BLaER1 treated with 17β-estradiol and CSF1 and Interleukin-3, amounts not matched to agents 10 nM and 100 nM (cell line): ENCODE measurements at regions not wholly inside any gene's neighbourhood (a gene's known extent, or its start where the extent isn't known, plus 50 kb on each side); places are given as distances from the start of the nearest gene placed in this dataset.
A peak's percentile ranks its signal among the peaks of the same experiment; 100 is the strongest.
"Not testable (repeated sequence)": the region's sequence is repeated elsewhere in the genome, so short reads cannot be mapped to it uniquely, and the experiment has no call there.

ENCODE experiments used
- H3K27ac ChIP-seq, 11 experiments: shearing (Covaris generic); formaldehyde crosslinking; 2 replicates each; pipeline ENCODE4 v1.8.1; 2022
- H3K27me3 ChIP-seq, 11 experiments: shearing (Covaris generic); formaldehyde crosslinking; 2 replicates each; pipeline ENCODE4 v1.8.1; 2022
- H3K36me3 ChIP-seq, 11 experiments: shearing (Covaris generic); formaldehyde crosslinking; 2 replicates each; pipeline ENCODE4 v1.8.1; 2022
- H3K4me1 ChIP-seq, 10 experiments: shearing (Covaris generic); formaldehyde crosslinking; 2 replicates each; pipeline ENCODE4 v1.8.1; 2022
- H3K4me2 ChIP-seq, 11 experiments: shearing (Covaris generic); formaldehyde crosslinking; 2 replicates each; pipeline ENCODE4 v1.8.1; 2022
- H3K4me3 ChIP-seq, 10 experiments: shearing (Covaris generic); formaldehyde crosslinking; 2 replicates each; pipeline ENCODE4 v1.8.1; 2022
- H3K9ac ChIP-seq, 11 experiments: shearing (Covaris generic); formaldehyde crosslinking; 2 replicates each; pipeline ENCODE4 v1.8.1; 2022
- H3K9me3 ChIP-seq, 11 experiments: shearing (Covaris generic); formaldehyde crosslinking; replicated peaks in 1 of 11; 2 replicates each; pipeline ENCODE4 v1.8.1; 2022
- H4K20me1 ChIP-seq, 11 experiments: shearing (Covaris generic); formaldehyde crosslinking; 2 replicates each; pipeline ENCODE4 v1.8.1; 2022
- Cebpa-rat ChIP-seq, 11 experiments: shearing (Covaris generic); IDR thresholded peaks; 2 replicates each; pipeline ENCODE4 v1.8.1; 2022

DNA sequence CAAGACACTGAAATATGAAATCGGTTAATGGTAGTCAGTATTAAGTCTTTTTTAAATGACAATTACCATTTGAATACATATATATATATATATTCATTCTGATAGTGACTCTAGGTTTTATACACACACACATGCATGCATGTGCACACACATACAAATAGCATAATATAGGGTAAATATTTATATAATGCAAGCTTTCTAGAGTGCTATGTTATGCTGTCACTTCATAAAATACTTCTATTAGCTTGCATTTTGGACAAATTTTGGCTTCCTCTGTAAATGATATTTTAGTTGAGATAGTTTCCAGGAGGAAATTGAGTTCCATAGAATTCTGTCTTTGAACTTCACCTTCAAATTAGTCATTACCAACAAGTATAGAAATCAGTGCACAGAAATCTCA, 89.9 kb upstream of the EPHA3 start:
- Histone ChIP-seq H4K20me1 (no peaks in the 10 kb centered on the region), H3K9ac (no peak overlapping the region), H3K9me3 (peaks cover 0 to 6% (median 0%) of the 10 kb centered on the region in 11 experiments; a peak in 1 of 22 replicates), H3K27ac (no peak overlapping the region), H3K4me2 (no peak overlapping the region), H3K4me3 (no peak overlapping the region), H3K4me1 (peaks cover 0 to 15% (median 10%) of the 10 kb centered on the region in 10 experiments; a peak in 8 of 20 replicates), H3K36me3 (no peaks in the 10 kb centered on the region), H3K27me3 (no peaks in the 10 kb centered on the region)
- no peak for TF ChIP-seq Cebpa-rat (IDR thresholded peaks at IDR 0.05)

DNA sequence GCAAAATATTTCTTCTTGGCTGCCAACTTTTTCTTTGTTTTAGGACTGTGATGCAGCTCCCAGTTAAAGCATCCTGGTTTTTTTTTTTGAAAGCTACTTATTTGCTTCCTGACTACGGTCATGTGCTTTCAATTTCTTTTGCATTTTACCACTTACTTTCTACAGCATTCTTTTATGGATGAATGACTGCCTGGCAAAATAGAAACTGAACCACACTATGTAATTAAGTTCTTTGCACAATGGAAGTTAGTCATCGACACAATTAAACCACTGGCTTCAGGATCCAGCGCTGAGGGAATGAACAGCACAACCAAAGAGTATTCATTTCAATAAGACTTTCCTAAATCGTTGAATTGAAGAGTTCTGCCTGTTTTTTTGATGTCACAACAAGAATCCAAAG, 82.2 kb upstream of the EPHA3 start:
- Histone ChIP-seq H3K9me3 (no peaks in the 10 kb centered on the region), H4K20me1 (no peaks in the 10 kb centered on the region), H3K27ac (no peak overlapping the region), H3K36me3 (no peaks in the 10 kb centered on the region), H3K9ac (no peak overlapping the region), H3K4me3 (no peak overlapping the region), H3K4me1 (peaks cover 0 to 19% (median 10%) of the 10 kb centered on the region in 10 experiments; a peak in 8 of 20 replicates), H3K4me2 (no peak overlapping the region), H3K27me3 (no peaks in the 10 kb centered on the region)
- no peak for TF ChIP-seq Cebpa-rat (IDR thresholded peaks at IDR 0.05)

DNA sequence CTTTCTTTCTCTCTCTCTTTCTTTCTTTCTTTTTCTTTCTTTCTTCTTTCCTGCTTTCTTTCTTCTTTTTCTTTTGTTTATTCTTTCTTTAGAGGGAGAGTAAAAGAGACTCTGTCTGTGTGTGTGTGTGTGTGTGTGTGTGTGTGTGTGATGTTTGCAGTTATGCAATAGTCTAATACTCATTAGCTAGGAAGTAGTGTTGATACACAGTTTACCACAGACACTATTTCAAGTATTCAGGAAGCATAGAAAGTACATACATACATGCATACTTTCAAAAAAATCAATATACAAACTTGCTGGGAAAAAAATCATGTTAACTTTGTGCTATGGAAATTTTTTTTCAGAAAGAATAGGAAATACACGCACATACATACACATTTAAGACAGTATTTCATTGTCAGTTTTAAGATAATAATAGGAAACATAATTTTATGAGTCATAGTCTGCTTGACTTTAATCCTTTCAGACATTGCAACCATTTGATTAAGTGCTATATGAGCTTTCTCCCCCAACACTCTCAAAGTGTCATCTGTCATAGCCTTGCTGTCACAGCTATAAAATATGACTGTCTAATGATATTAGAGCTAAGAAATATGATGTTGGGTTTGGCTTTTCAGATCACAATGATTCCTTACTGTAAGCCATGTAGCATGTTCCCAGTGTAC, 74.9 kb upstream of the EPHA3 start:
- H3K36me3 ChIP-seq: no peaks in the 10 kb centered on the region
- no peak for TF ChIP-seq Cebpa-rat (IDR thresholded peaks at IDR 0.05)
- H3K9ac ChIP-seq: no peak overlapping the region
- no peaks in the 10 kb centered on the region for H3K27me3 ChIP-seq
- no peaks in the 10 kb centered on the region for H4K20me1 ChIP-seq
- H3K4me2 ChIP-seq: 0 out of 22 replicates have a peak overlapping the region, but pooled peaks of 1 of the 11 experiments have one; percentile 9
- H3K4me1 ChIP-seq: peaks cover 0 to 13% (median 0%) of the 10 kb centered on the region in 10 experiments; a peak in 4 of 20 replicates
- H3K27ac ChIP-seq: no peak overlapping the region
- H3K4me3 ChIP-seq: no peak overlapping the region
- peaks cover 0 to 12% (median 10%) of the 10 kb centered on the region in 11 experiments; a peak in 11 of 22 replicates for H3K9me3 ChIP-seq

DNA sequence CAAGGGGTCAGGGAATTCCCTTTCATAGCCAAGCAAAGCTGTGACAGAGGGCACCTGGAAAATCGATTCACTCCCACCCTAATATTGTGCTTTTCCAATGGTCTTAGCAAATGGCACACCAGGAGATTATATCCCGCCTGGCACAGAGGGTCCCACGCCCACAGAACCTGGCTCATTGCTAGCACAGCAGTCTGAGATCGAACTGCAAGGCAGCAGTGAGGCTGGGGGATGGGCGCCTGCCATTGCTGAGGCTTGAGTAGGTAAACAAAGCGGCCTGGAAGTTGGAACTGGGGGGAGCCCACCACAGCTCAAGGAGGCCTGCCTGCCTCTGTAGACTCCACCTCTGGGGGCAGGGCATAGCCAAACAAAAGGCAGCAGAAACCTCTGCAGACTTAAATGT, 72.7 kb upstream of the EPHA3 start:
- H3K27ac ChIP-seq, H3K27me3 ChIP-seq, H4K20me1 ChIP-seq, H3K4me2 ChIP-seq, H3K36me3 ChIP-seq, H3K4me3 ChIP-seq, H3K9ac ChIP-seq: not testable (repeated sequence)
- Histone ChIP-seq H3K9me3 (peaks cover 0 to 12% (median 10%) of the 10 kb centered on the region in 11 experiments; a peak in 11 of 22 replicates), H3K4me1 (peaks cover 0 to 13% (median 0%) of the 10 kb centered on the region in 10 experiments; a peak in 4 of 20 replicates)

DNA sequence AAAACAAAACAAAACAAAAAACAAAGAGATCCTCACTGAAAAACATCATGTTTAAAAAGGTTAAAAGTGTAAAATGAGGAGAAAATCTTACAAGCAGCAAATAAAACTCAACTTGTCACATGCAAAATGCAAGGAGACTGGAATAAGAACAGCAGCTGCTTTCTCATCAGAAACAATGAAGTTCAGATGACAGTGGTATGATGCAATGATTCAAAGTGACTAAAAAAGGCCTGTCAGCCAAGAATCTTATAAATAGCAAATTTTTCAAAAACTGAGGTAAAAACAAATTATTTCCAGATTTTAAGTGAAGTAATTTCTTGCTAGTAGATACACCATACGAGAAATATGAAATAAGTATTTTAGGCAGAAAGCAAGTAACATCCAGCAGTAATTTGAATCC, 68.6 kb upstream of the EPHA3 start:
- H3K4me2 ChIP-seq: no peak overlapping the region
- H3K4me3 ChIP-seq: no peak overlapping the region
- H4K20me1 ChIP-seq: no peaks in the 10 kb centered on the region
- no peak overlapping the region for H3K9ac ChIP-seq
- H3K27ac ChIP-seq: no peak overlapping the region
- TF ChIP-seq Cebpa-rat (IDR thresholded peaks at IDR 0.05): no peak
- no peaks in the 10 kb centered on the region for H3K27me3 ChIP-seq
- H3K9me3 ChIP-seq: peaks cover 0 to 12% (median 10%) of the 10 kb centered on the region in 11 experiments; a peak in 11 of 22 replicates
- H3K4me1 ChIP-seq: peaks cover 0 to 2% (median 0%) of the 10 kb centered on the region in 10 experiments; a peak in 5 of 20 replicates
- no peaks in the 10 kb centered on the region for H3K36me3 ChIP-seq

DNA sequence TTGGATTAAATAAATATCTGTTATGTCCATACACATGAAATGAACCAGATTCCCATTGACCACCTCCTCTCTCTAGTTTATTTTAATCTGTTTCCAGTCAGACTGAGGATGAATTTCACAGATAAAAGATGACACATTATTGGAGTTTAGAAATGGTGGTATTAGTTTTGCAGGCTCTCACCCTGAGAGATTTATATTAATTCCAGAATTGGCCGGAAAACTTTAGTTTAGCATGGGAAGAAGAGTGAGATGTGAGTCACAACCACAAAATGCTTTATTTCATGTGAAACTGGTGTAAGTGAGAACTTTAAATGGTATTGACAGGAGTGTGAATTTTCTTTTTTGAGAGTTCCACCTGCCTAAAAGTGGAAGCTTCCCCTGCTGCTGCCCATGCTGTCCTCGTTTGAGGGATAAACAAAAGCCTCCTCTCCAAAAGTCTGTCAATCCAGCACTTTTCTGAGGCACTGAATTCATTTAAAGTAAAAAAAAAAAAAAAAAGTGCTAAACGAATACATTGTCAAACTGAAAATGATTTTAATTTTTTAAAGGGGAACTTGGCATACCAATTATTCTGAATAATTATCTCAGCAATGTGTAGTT, 65.1 kb upstream of the EPHA3 start:
- Histone ChIP-seq H3K4me1 (peaks cover 0 to 9% (median 0%) of the 10 kb centered on the region in 10 experiments; a peak in 5 of 20 replicates), H3K27ac (no peak overlapping the region), H4K20me1 (no peaks in the 10 kb centered on the region), H3K9ac (no peak overlapping the region), H3K4me2 (no peak overlapping the region), H3K27me3 (no peaks in the 10 kb centered on the region), H3K36me3 (no peaks in the 10 kb centered on the region), H3K4me3 (no peak overlapping the region), H3K9me3 (no peaks in the 10 kb centered on the region)
- TF ChIP-seq Cebpa-rat (IDR thresholded peaks at IDR 0.05): no peak

DNA sequence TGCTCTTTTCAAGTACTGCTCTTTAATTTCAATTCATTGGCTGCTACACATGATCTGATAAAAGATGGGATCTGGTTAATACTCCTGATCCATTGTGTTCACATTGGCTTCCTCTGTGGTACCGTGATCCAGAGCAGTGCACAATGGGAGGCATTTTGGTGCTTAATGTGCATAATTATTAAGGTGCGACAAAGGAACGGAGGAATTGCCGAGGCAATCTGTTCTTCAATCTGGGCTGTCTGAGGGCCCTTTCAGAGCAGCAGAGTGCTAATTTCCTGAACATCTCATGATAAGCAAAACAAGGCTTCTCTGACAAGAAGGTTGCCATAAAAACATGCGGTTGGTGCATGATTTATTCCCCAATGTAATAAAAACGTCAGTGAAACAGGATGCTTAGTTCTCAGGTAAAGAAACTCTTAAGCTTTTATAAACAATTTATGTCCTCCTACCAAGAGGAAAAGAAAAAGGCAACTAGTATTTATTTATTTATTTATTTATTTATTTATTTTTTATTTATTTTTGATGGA, 64.0 kb upstream of the EPHA3 start:
- no peak overlapping the region for H3K9ac ChIP-seq
- no peaks in the 10 kb centered on the region for H3K27me3 ChIP-seq
- no peak overlapping the region for H3K4me3 ChIP-seq
- no peaks in the 10 kb centered on the region for H3K36me3 ChIP-seq
- no peak for TF ChIP-seq Cebpa-rat (IDR thresholded peaks at IDR 0.05)
- no peak overlapping the region for H3K27ac ChIP-seq
- H3K4me1 ChIP-seq: peaks cover 0 to 9% (median 0%) of the 10 kb centered on the region in 10 experiments; a peak in 5 of 20 replicates
- no peaks in the 10 kb centered on the region for H4K20me1 ChIP-seq
- peak overlapping the region in 1 of 11 experiments; percentile 7; a peak in 1 of 22 replicates for H3K4me2 ChIP-seq
- H3K9me3 ChIP-seq: no peaks in the 10 kb centered on the region

DNA sequence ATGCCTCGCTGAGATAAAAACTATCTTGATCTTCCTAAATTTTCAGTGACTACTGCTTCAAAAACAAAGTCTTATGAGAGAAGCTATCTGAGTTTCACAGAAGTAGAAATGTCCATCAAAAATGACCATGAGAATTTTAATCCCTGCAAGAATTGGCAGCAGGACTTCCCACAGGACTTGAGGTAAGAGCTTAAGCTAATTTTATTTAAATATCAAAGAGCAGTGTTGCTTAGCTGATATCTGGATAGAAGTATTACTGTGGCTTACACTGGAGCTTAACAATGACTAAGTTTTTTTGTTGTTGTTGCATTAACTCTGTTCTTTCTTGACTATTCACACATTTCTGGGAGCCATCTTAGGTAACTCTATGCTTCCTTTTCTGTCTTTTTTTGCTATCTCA, 60.8 kb upstream of the EPHA3 start:
- Histone ChIP-seq H3K4me2 (no peak overlapping the region), H3K4me3 (no peak overlapping the region), H3K4me1 (peaks cover 0 to 9% (median 0%) of the 10 kb centered on the region in 10 experiments; a peak in 5 of 20 replicates), H3K9me3 (no peaks in the 10 kb centered on the region), H3K27me3 (no peaks in the 10 kb centered on the region), H3K27ac (no peak overlapping the region), H3K9ac (no peak overlapping the region), H4K20me1 (no peaks in the 10 kb centered on the region), H3K36me3 (no peaks in the 10 kb centered on the region)
- no peak for TF ChIP-seq Cebpa-rat (IDR thresholded peaks at IDR 0.05)

DNA sequence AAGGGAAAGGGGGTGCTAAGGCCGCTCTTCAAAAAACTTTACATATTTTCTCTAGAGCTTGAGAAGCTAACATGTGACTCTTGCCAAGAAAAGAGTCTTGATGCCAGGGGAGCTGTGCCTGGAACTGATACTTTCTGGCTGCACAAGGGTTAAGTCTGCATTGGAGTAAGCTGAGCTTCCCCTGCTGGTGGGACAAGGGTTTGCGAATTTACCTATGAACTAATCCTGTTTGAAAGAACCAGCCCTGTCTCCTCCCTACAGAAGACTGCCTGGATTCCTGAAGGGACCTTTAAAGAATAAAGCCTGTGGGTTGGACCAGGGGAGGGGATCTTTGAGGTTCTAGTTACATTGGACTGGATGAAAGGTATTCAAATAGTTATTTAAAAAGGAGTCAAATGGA, 58.3 kb upstream of the EPHA3 start:
- H3K27ac ChIP-seq: no peak overlapping the region
- TF ChIP-seq Cebpa-rat (IDR thresholded peaks at IDR 0.05): no peak
- H3K4me1 ChIP-seq: peaks cover 0 to 5% (median 0%) of the 10 kb centered on the region in 10 experiments; a peak in 5 of 20 replicates
- H4K20me1 ChIP-seq: no peaks in the 10 kb centered on the region
- no peaks in the 10 kb centered on the region for H3K36me3 ChIP-seq
- no peaks in the 10 kb centered on the region for H3K9me3 ChIP-seq
- no peaks in the 10 kb centered on the region for H3K27me3 ChIP-seq
- H3K9ac ChIP-seq: no peak overlapping the region
- H3K4me3 ChIP-seq: no peak overlapping the region
- H3K4me2 ChIP-seq: no peak overlapping the region
